ENCODE measurements at regions not wholly inside any gene's neighbourhood (a gene's known extent, or its start where the extent isn't known, plus 50 kb on each side); places are given as distances from the start of the nearest gene placed in this dataset.

DNA sequence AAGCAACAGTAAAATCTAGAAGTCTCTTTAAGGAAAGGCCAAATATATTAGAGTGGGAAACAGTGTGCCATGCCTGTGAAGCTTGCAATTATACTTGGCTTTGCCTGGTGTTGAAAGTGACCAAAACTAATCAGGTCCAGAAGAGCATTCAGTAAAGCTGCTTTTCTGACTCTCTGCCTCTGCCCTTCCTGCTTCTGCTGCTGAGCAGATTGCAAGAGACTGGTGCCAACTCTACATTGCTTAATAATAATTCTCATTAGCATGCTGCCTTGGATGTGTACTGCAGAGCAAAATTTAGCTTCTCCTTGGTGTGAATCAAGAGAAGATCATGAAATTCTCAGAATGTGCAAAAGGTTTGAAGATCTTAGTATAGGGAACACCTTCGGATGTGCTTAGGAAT lies 120.4 kb upstream of the RFX3 start:
- TF ChIP-seq EP300 (IDR thresholded peaks at IDR 0.05; ENCODE audit: borderline replicate concordance in 1 of 2, low read depth in 1 of 2, low read length in 1 of 2) (no peak), POLR2AphosphoS5 (IDR thresholded peaks at IDR 0.05; ENCODE audit: low read depth, low read length) (no peak)
- TF ChIP-seq, protein P1, sequence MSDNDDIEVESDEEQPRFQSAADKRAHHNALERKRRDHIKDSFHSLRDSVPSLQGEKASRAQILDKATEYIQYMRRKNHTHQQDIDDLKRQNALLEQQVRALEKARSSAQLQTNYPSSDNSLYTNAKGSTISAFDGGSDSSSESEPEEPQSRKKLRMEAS (IDR thresholded peaks at IDR 0.05; ENCODE audit: low read depth) = no peak

All from SK-N-SH (cell line).